Endothelial cell of umbilical vein (primary cell): ENCODE measurements at regions not wholly inside any gene's neighbourhood (a gene's known extent, or its start where the extent isn't known, plus 50 kb on each side); places are given as distances from the start of the nearest gene placed in this dataset.

Experiments used
- BruUV-seq: library from RNA; stranded (reverse); fragments of 400-500 nt; replicated peaks from 2 replicates; lab custom pipeline; 2021; lab: Mats Ljungman, UMichigan
- CTCF ChIA-PET: fragments of 300-600, 350-600 bp; sonication (Branson Sonifier 250); formaldehyde crosslinking; loops from one replicate; lab custom pipeline; 2021; ENCODE audit warnings: antibody characterized with exemption, inconsistent platforms; lab: Charles Lee
- POLR2A ChIA-PET: fragments of 300-600, 350-600 bp; sonication (Branson Sonifier 250); formaldehyde crosslinking; loops from one replicate; lab custom pipeline; 2021; ENCODE audit warnings: antibody characterized with exemption, inconsistent platforms; lab: Charles Lee
- DNase-seq: peaks from one replicate; pipeline ENCODE4 v3.0.0-alpha.2; 2011; ENCODE audit warnings: low read depth, low spot score
- FAIRE-seq: peaks from 2 replicates; lab custom pipeline; 2011; peaks lifted over from hg19 to GRCh38; lab: Jason Lieb, UNC
- H2AFZ ChIP-seq: 2 replicates; pipeline ENCODE4 v1.6.0; 2012; ENCODE audit warnings: low read depth, low read length, control low read depth, inconsistent platforms
- H3K27ac ChIP-seq: 2 replicates; pipeline ENCODE4 v1.5.1; 2011; ENCODE audit warnings: low read depth, mild to moderate bottlenecking, control low read depth, low read length, moderate library complexity; ENCODE audit not compliant: insufficient read depth
- H3K27me3 ChIP-seq, 2 experiments: 2 replicates each; pipeline versions ENCODE4 v1.6.0 to v1.6.1; 2011; ENCODE audit warnings: low read length in 2 of 2, mixed read lengths in 1 of 2; ENCODE audit not compliant: control insufficient read depth in 2 of 2, insufficient read depth in 2 of 2
- H3K36me3 ChIP-seq, 2 experiments: 2 replicates in 1 of 2; 3 replicates in 1 of 2; pipeline ENCODE4 v1.5.1; 2011; ENCODE audit warnings: low read length in 2 of 2, mild to moderate bottlenecking in 1 of 2, moderate library complexity in 1 of 2; ENCODE audit not compliant: control insufficient read depth in 2 of 2, insufficient read depth in 2 of 2; ENCODE audit errors: extremely low read depth in 1 of 2
- H3K4me1 ChIP-seq: 3 replicates; pipeline ENCODE4 v1.5.1; 2011; ENCODE audit warnings: mild to moderate bottlenecking, low read length; ENCODE audit not compliant: control insufficient read depth, insufficient read depth; ENCODE audit errors: extremely low read depth
- H3K4me2 ChIP-seq: 2 replicates; pipeline ENCODE4 v1.6.1; 2011; ENCODE audit warnings: low read length, control low read depth, mixed read lengths; ENCODE audit not compliant: insufficient read depth
- H3K4me3 ChIP-seq, 3 experiments: fragments of 200-600 bp in 1 of 3; sonication (generic), shearing (Covaris generic) in 1 of 3; replicated peaks in 1 of 3; 2 replicates each; pipeline ENCODE4 v1.5.1; 2011 to 2016; ENCODE audit warnings: control low read depth in 3 of 3, low read length in 3 of 3, mild to moderate bottlenecking in 2 of 3, inconsistent platforms in 1 of 3, low read depth in 1 of 3, moderate library complexity in 1 of 3; ENCODE audit not compliant: insufficient read depth in 1 of 3
- H3K79me2 ChIP-seq: 2 replicates; pipeline ENCODE4 v1.6.0; 2012; ENCODE audit warnings: low read length, inconsistent platforms; ENCODE audit not compliant: control insufficient read depth, insufficient read depth
- H3K9ac ChIP-seq: replicated peaks from 2 replicates; pipeline ENCODE3; 2011; ENCODE audit warnings: low read length, control low read depth; ENCODE audit not compliant: insufficient read depth; ENCODE audit errors: extremely low read depth
- H3K9me1 ChIP-seq: replicated peaks from 3 replicates; pipeline ENCODE4 v1.6.0; 2011; ENCODE audit warnings: mild to moderate bottlenecking, low read length; ENCODE audit not compliant: control insufficient read depth, insufficient read depth; ENCODE audit errors: extremely low read depth
- H3K9me3 ChIP-seq: replicated peaks from 2 replicates; pipeline ENCODE4 v1.5.1; 2012; ENCODE audit warnings: low read length, inconsistent platforms; ENCODE audit not compliant: control insufficient read depth, insufficient read depth
- H4K20me1 ChIP-seq: replicated peaks from 2 replicates; pipeline ENCODE3; 2011; ENCODE audit warnings: mild to moderate bottlenecking, low read length; ENCODE audit not compliant: control insufficient read depth, insufficient read depth; ENCODE audit errors: extremely low read depth
- CTCF ChIP-seq, 2 donors: IDR thresholded peaks; 1 replicate in 1 of 2; 2 replicates in 1 of 2; pipeline ENCODE4 v1.5.1; 2011; ENCODE audit warnings: low read length in 2 of 2, mild to moderate bottlenecking in 2 of 2, moderate library complexity in 2 of 2, control low read depth in 1 of 2, inconsistent platforms in 1 of 2, low read depth in 1 of 2; ENCODE audit not compliant: insufficient read depth in 1 of 2; ENCODE audit errors: extremely low read depth in 1 of 2
- EZH2 ChIP-seq: IDR thresholded peaks from 2 replicates; pipeline ENCODE4 v1.6.1; 2012; ENCODE audit warnings: borderline replicate concordance, low read depth, mild to moderate bottlenecking, moderate library complexity, low read length, inconsistent platforms; ENCODE audit not compliant: severe bottlenecking
- FOS ChIP-seq: IDR thresholded peaks from 2 replicates; pipeline ENCODE4 v1.6.1; 2011; ENCODE audit warnings: mild to moderate bottlenecking, low read length, moderate library complexity, borderline replicate concordance; ENCODE audit not compliant: insufficient read depth
- GATA2 ChIP-seq: IDR thresholded peaks from 2 replicates; pipeline ENCODE4 v1.7.0; 2011; ENCODE audit warnings: low read depth, mild to moderate bottlenecking, moderate library complexity, mixed read lengths, low read length; ENCODE audit not compliant: insufficient read length, insufficient read depth
- JUN ChIP-seq: IDR thresholded peaks from 2 replicates; pipeline ENCODE4 v1.6.1; 2011; ENCODE audit warnings: borderline replicate concordance, low read depth; ENCODE audit not compliant: insufficient read length, insufficient read depth
- MAX ChIP-seq: IDR thresholded peaks from 2 replicates; pipeline ENCODE4 v1.6.1; 2011; ENCODE audit not compliant: insufficient read depth, insufficient read length
- MYC ChIP-seq: IDR thresholded peaks from one replicate; pipeline ENCODE4 v1.6.1; 2011; ENCODE audit warnings: mild to moderate bottlenecking, low read depth, low read length
- POLR2A ChIP-seq: IDR thresholded peaks from 2 replicates; pipeline ENCODE4 v1.6.1; 2012; ENCODE audit warnings: low read depth, mild to moderate bottlenecking, control low read depth, low read length
- POLR2AphosphoS5 ChIP-seq: IDR thresholded peaks from 2 replicates; pipeline ENCODE4 v1.6.1; 2012; ENCODE audit warnings: low read depth, mild to moderate bottlenecking, control low read depth, low read length, moderate library complexity; ENCODE audit not compliant: insufficient read depth
- dilution Hi-C: fragments of 300-500 bp; cut with MboI; formaldehyde crosslinking; loops from one replicate; pipeline ENCODE4 v1.15.0; 2019; ENCODE audit warnings: low sequenced_read_pairs; ENCODE audit not compliant: extremely low pct_ligation_motif_present
- intact Hi-C: fragments of 100-400 bp; cut with micrococcal nuclease; formaldehyde crosslinking; loops from one replicate; pipeline ENCODE4 v1.10.0; 2022

DNA sequence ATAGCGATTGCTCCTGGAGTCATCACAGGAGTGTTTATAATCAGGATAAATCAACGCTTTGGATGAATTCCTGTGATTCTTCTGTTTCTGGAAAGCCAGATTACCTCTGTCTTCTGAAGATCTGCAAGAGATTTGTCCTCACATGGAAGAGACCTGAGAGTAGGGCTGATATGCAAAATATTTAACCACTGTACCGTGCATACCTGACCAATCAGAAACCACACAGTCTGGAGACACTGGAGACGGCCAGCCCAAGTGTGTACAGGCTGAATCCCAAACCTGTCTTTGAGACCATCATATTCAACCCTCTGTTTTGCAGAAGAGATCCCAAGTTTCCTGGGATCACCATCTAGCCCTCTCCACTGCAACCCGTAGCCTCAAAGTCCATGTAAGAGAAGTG, 50.4 kb upstream of the WT1 start:
- POLR2A ChIA-PET = no interaction called here
- intact Hi-C loops = no loop called here
- no peak for DNase-seq

More for the DNA sequence above, 50.4 kb upstream of the WT1 start:
- H3K4me2 ChIP-seq = no peak overlapping the region
- H3K4me1 ChIP-seq = no peaks in the 10 kb centered on the region
- H3K9ac ChIP-seq = no peak overlapping the region
- no peaks in the 10 kb centered on the region for H3K27me3 ChIP-seq
- TF ChIP-seq CTCF (IDR thresholded peaks at IDR 0.05; ENCODE audit: extremely low read depth in 1 of 2, insufficient read depth in 1 of 2, low read depth in 1 of 2, low read length in 2 of 2) = no peak
- TF ChIP-seq POLR2A = no peak
- no peak for TF ChIP-seq EZH2
- no peak for TF ChIP-seq MAX
- no peak for TF ChIP-seq FOS
- TF ChIP-seq JUN = no peak
- no peak for TF ChIP-seq POLR2AphosphoS5
- no peak for TF ChIP-seq GATA2
- TF ChIP-seq MYC = no peak
- H3K4me3 ChIP-seq = no peak overlapping the region
- no peaks in the 10 kb centered on the region for H3K9me1 ChIP-seq
- H4K20me1 ChIP-seq = no peaks in the 10 kb centered on the region
- H3K9me3 ChIP-seq = no peaks in the 10 kb centered on the region
- no peak for FAIRE-seq
- no peaks in the 10 kb centered on the region for H3K79me2 ChIP-seq
- H3K27ac ChIP-seq = no peak overlapping the region
- dilution Hi-C loops = no loop called here
- H3K36me3 ChIP-seq = no peaks in the 10 kb centered on the region
- H2AFZ ChIP-seq = no peak overlapping the region
- CTCF ChIA-PET = no interaction called here
- no TSS peak for BruUV-seq
